HEK293 (cell line): ENCODE measurements at regions not wholly inside any gene's neighbourhood (a gene's known extent, or its start where the extent isn't known, plus 50 kb on each side); places are given as distances from the start of the nearest gene placed in this dataset.

Source experiments
- CTCF ChIA-PET: fragments of 350-600 bp; formaldehyde crosslinking; extraction: SDS; loops from one replicate; lab custom pipeline; 2021; ENCODE audit warnings: antibody characterized with exemption; lab: Yijun Ruan, JAX
- POLR2A ChIA-PET: fragments of 300-600 bp; formaldehyde crosslinking; extraction: SDS; loops from one replicate; lab custom pipeline; 2020; ENCODE audit warnings: antibody characterized with exemption, inconsistent platforms; lab: Yijun Ruan, JAX
- H3K27ac ChIP-seq: fragments of 200-500 bp; sonication (Bioruptor generic); 2 replicates; pipeline ENCODE4 v1.5.1; 2014; ENCODE audit warnings: low read depth, low read length, control low read depth, inconsistent platforms; ENCODE audit errors: extremely low read depth
- H3K36me3 ChIP-seq, 2 experiments: fragments of 200-500 bp in 1 of 2; sonication (Bioruptor generic) in 1 of 2; 1 replicate in 1 of 2; 2 replicates in 1 of 2; pipeline ENCODE4 v1.5.1; 2014 to 2017; ENCODE audit warnings: inconsistent platforms in 2 of 2, low read length in 2 of 2; ENCODE audit not compliant: control insufficient read depth in 2 of 2, insufficient read depth in 1 of 2
- H3K4me1 ChIP-seq: fragments of 200-500 bp; sonication (Bioruptor generic); 2 replicates; pipeline ENCODE4 v1.5.1; 2014; ENCODE audit warnings: mild to moderate bottlenecking, low read length, inconsistent platforms; ENCODE audit not compliant: control insufficient read depth, insufficient read depth
- H3K4me3 ChIP-seq: 2 replicates; pipeline ENCODE4 v1.5.1; 2011; ENCODE audit warnings: low read depth, mild to moderate bottlenecking, control low read depth, low read length, moderate library complexity
- H3K9me3 ChIP-seq: fragments of 200-500 bp; sonication (Bioruptor generic); 2 replicates; pipeline ENCODE4 v1.5.1; 2014; ENCODE audit warnings: low read depth, low read length, inconsistent platforms; ENCODE audit not compliant: control insufficient read depth, insufficient read depth
- FEZF1 ChIP-seq: fragments of 450-650 bp; formaldehyde crosslinking; IDR thresholded peaks from 2 replicates; pipeline ENCODE4 v1.5.1; 2016; ENCODE audit warnings: missing biosample characterization, missing genetic modification characterization
- MYNN ChIP-seq: fragments of 450-650 bp; formaldehyde crosslinking; IDR thresholded peaks from 2 replicates; pipeline ENCODE4 v1.5.1; 2016; ENCODE audit warnings: missing biosample characterization, missing genetic modification characterization, borderline replicate concordance
- PRDM10 ChIP-seq: fragments of 450-650 bp; formaldehyde crosslinking; IDR thresholded peaks from 2 replicates; pipeline ENCODE4 v1.5.1; 2016; ENCODE audit warnings: missing biosample characterization, missing genetic modification characterization
- RBAK ChIP-seq: fragments of 450-650 bp; formaldehyde crosslinking; IDR thresholded peaks from 2 replicates; pipeline ENCODE4 v1.5.1; 2016; ENCODE audit warnings: missing biosample characterization, missing genetic modification characterization
- REPIN1 ChIP-seq: fragments of 450-650 bp; formaldehyde crosslinking; IDR thresholded peaks from 2 replicates; pipeline ENCODE4 v1.5.1; 2017; ENCODE audit warnings: missing biosample characterization, missing genetic modification characterization, low read depth
- YY1 ChIP-seq: fragments of 450-650 bp; formaldehyde crosslinking; IDR thresholded peaks from 2 replicates; pipeline ENCODE4 v1.5.1; 2018; ENCODE audit warnings: missing biosample characterization, missing genetic modification characterization
- ZFHX2 ChIP-seq: fragments of 450-650 bp; formaldehyde crosslinking; conservative IDR thresholded peaks from 2 replicates; pipeline ENCODE4 v1.5.1; 2016; ENCODE audit warnings: missing biosample characterization, missing genetic modification characterization
- ZNF10 ChIP-seq: fragments of 450-650 bp; formaldehyde crosslinking; IDR thresholded peaks from 2 replicates; pipeline ENCODE4 v1.5.1; 2017; ENCODE audit warnings: missing biosample characterization, missing genetic modification characterization
- ZNF112 ChIP-seq: fragments of 450-650 bp; formaldehyde crosslinking; IDR thresholded peaks from 2 replicates; pipeline ENCODE4 v1.5.0; 2017; ENCODE audit warnings: missing biosample characterization, missing genetic modification characterization
- ZNF221 ChIP-seq: fragments of 450-650 bp; formaldehyde crosslinking; IDR thresholded peaks from 2 replicates; pipeline ENCODE4 v1.5.1; 2017; ENCODE audit warnings: missing biosample characterization, missing genetic modification characterization, borderline replicate concordance
- ZNF311 ChIP-seq: fragments of 450-650 bp; formaldehyde crosslinking; IDR thresholded peaks from 2 replicates; pipeline ENCODE4 v1.5.1; 2017; ENCODE audit warnings: missing biosample characterization, missing genetic modification characterization, borderline replicate concordance
- ZNF416 ChIP-seq: fragments of 450-650 bp; formaldehyde crosslinking; IDR thresholded peaks from 2 replicates; pipeline ENCODE4 v1.5.1; 2016; ENCODE audit warnings: missing biosample characterization, missing genetic modification characterization
- ZNF555 ChIP-seq: fragments of 450-650 bp; formaldehyde crosslinking; conservative IDR thresholded peaks from 2 replicates; pipeline ENCODE4 v1.5.1; 2017; ENCODE audit warnings: missing biosample characterization, mild to moderate bottlenecking, missing genetic modification characterization, inconsistent platforms
- ZNF558 ChIP-seq: fragments of 450-650 bp; formaldehyde crosslinking; IDR thresholded peaks from 2 replicates; pipeline ENCODE4 v1.5.1; 2016; ENCODE audit warnings: missing biosample characterization, missing genetic modification characterization
- ZNF560 ChIP-seq: fragments of 450-650 bp; formaldehyde crosslinking; IDR thresholded peaks from 2 replicates; pipeline ENCODE4 v1.5.1; 2017; ENCODE audit warnings: missing biosample characterization, missing genetic modification characterization, borderline replicate concordance
- ZNF585B ChIP-seq: fragments of 450-650 bp; formaldehyde crosslinking; IDR thresholded peaks from 2 replicates; pipeline ENCODE4 v1.5.1; 2016; ENCODE audit warnings: missing biosample characterization, missing genetic modification characterization
- ZNF645 ChIP-seq: fragments of 450-650 bp; formaldehyde crosslinking; IDR thresholded peaks from 2 replicates; pipeline ENCODE4; 2016; ENCODE audit warnings: missing biosample characterization, missing genetic modification characterization
- ZNF747 ChIP-seq: fragments of 450-650 bp; formaldehyde crosslinking; IDR thresholded peaks from 2 replicates; pipeline ENCODE4 v1.5.1; 2016; ENCODE audit warnings: missing biosample characterization, missing genetic modification characterization
- ZNF843 ChIP-seq: fragments of 450-650 bp; formaldehyde crosslinking; IDR thresholded peaks from 2 replicates; pipeline ENCODE4 v1.5.1; 2016; ENCODE audit warnings: missing biosample characterization, missing genetic modification characterization
- TF ChIP-seq, protein P1 (sequence below): fragments of 450-650 bp; formaldehyde crosslinking; IDR thresholded peaks from 2 replicates; pipeline ENCODE4 v1.5.1; 2016; ENCODE audit warnings: missing biosample characterization, missing genetic modification characterization
- TF ChIP-seq, protein P2 (sequence below): fragments of 450-650 bp; formaldehyde crosslinking; IDR thresholded peaks from 2 replicates; pipeline ENCODE4 v1.5.1; 2016; ENCODE audit warnings: missing biosample characterization, missing genetic modification characterization
- TF ChIP-seq, protein P3 (sequence below): fragments of 450-650 bp; formaldehyde crosslinking; IDR thresholded peaks from 2 replicates; pipeline ENCODE4 v1.5.1; 2016; ENCODE audit warnings: missing biosample characterization, missing genetic modification characterization
- TF ChIP-seq, protein P4 (sequence below): fragments of 450-650 bp; formaldehyde crosslinking; IDR thresholded peaks from 2 replicates; pipeline ENCODE4 v1.5.1; 2017; ENCODE audit warnings: missing biosample characterization, mild to moderate bottlenecking, missing genetic modification characterization, moderate library complexity
- TF ChIP-seq, protein P5 (sequence below): fragments of 450-650 bp; formaldehyde crosslinking; optimal IDR thresholded peaks from 2 replicates; pipeline ENCODE3; 2016; ENCODE audit warnings: missing biosample characterization, mild to moderate bottlenecking, missing genetic modification characterization

DNA sequence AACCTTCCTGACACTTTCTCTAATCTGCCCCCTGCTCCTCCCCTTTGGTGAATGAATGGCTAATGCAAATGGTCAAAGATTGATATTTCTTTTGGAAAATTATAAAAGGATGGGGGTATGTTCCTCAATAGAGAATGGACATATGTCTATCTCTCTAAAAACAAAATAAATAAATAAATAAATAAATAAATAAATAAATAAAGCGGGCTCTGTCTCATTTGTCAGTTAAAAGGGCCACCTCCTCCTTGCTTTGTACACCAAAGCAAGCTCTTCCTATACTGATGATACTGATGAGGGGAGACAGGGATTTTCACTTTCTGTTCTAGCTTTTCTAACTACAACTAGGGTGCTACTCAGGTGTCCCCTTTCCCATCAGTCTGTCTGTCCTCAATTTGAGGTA is 135.5 kb upstream of the SPACA1 start:
- Histone ChIP-seq H3K36me3 (no peaks in the 10 kb centered on the region), H3K4me3 (no peak overlapping the region), H3K4me1 (no peaks in the 10 kb centered on the region; the same call in 1 of the 2 replicates), H3K9me3 (no peaks in the 10 kb centered on the region), H3K27ac (no peak overlapping the region)
- POLR2A ChIA-PET = no interaction called here
- CTCF ChIA-PET = interaction anchor here (0.7 to 0.8 kb wide), 2 partner anchors 8 to 409 kb away, joined by 3 to 4 read pairs; no protein-coding TSS in a partner anchor
- TF ChIP-seq, protein P1, sequence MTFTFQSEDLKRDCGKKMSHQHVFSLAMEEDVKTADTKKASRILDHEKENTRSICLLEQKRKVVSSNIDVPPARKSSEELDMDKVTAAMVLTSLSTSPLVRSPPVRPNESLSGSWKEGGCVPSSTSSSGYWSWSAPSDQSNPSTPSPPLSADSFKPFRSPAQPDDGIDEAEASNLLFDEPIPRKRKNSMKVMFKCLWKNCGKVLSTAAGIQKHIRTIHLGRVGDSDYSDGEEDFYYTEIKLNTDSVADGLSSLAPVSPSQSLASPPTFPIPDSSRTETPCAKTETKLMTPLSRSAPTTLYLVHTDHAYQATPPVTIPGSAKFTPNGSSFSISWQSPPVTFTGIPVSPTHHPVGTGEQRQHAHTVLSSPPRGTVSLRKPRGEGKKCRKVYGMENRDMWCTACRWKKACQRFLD (tag by site-specific recombination) = no peak
- TF ChIP-seq ZNF112 (tag by site-specific recombination) (no peak), PRDM10 (tag by site-specific recombination) (no peak), FEZF1 (tag by site-specific recombination) (no peak), ZNF221 (tag by site-specific recombination) (no peak), ZNF416 (tag by site-specific recombination) (no peak), ZNF558 (peak; percentile 70; the same call in 1 of the 2 replicates), ZNF10 (tag by site-specific recombination) (no peak), RBAK (tag by site-specific recombination) (0 out of 2 replicates have a peak, but pooled peaks have one; percentile 37), ZNF560 (no peak), REPIN1 (tag by site-specific recombination) (no peak), ZNF645 (tag by site-specific recombination) (no peak), ZNF843 (tag by site-specific recombination) (no peak), ZNF747 (tag by site-specific recombination) (no peak), ZNF311 (tag by site-specific recombination) (no peak), YY1 (tag by site-specific recombination) (no peak), ZFHX2 (no peak), ZNF555 (tag by site-specific recombination) (peak; percentile 68), ZNF585B (no peak), MYNN (tag by site-specific recombination) (no peak)
- TF ChIP-seq, protein P2, sequence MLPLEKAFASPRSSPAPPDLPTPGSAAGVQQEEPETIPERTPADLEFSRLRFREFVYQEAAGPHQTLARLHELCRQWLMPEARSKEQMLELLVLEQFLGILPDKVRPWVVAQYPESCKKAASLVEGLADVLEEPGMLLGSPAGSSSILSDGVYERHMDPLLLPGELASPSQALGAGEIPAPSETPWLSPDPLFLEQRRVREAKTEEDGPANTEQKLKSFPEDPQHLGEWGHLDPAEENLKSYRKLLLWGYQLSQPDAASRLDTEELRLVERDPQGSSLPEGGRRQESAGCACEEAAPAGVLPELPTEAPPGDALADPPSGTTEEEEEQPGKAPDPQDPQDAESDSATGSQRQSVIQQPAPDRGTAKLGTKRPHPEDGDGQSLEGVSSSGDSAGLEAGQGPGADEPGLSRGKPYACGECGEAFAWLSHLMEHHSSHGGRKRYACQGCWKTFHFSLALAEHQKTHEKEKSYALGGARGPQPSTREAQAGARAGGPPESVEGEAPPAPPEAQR = no peak
- TF ChIP-seq, protein P3, sequence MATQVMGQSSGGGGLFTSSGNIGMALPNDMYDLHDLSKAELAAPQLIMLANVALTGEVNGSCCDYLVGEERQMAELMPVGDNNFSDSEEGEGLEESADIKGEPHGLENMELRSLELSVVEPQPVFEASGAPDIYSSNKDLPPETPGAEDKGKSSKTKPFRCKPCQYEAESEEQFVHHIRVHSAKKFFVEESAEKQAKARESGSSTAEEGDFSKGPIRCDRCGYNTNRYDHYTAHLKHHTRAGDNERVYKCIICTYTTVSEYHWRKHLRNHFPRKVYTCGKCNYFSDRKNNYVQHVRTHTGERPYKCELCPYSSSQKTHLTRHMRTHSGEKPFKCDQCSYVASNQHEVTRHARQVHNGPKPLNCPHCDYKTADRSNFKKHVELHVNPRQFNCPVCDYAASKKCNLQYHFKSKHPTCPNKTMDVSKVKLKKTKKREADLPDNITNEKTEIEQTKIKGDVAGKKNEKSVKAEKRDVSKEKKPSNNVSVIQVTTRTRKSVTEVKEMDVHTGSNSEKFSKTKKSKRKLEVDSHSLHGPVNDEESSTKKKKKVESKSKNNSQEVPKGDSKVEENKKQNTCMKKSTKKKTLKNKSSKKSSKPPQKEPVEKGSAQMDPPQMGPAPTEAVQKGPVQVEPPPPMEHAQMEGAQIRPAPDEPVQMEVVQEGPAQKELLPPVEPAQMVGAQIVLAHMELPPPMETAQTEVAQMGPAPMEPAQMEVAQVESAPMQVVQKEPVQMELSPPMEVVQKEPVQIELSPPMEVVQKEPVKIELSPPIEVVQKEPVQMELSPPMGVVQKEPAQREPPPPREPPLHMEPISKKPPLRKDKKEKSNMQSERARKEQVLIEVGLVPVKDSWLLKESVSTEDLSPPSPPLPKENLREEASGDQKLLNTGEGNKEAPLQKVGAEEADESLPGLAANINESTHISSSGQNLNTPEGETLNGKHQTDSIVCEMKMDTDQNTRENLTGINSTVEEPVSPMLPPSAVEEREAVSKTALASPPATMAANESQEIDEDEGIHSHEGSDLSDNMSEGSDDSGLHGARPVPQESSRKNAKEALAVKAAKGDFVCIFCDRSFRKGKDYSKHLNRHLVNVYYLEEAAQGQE (tag by site-specific recombination) = peak; percentile 54; the same call in 1 of the 2 replicates
- TF ChIP-seq, protein P4, sequence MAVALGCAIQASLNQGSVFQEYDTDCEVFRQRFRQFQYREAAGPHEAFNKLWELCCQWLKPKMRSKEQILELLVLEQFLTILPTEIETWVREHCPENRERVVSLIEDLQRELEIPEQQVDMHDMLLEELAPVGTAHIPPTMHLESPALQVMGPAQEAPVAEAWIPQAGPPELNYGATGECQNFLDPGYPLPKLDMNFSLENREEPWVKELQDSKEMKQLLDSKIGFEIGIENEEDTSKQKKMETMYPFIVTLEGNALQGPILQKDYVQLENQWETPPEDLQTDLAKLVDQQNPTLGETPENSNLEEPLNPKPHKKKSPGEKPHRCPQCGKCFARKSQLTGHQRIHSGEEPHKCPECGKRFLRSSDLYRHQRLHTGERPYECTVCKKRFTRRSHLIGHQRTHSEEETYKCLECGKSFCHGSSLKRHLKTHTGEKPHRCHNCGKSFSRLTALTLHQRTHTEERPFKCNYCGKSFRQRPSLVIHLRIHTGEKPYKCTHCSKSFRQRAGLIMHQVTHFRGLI (tag by site-specific recombination) = no peak
- TF ChIP-seq, protein P5, sequence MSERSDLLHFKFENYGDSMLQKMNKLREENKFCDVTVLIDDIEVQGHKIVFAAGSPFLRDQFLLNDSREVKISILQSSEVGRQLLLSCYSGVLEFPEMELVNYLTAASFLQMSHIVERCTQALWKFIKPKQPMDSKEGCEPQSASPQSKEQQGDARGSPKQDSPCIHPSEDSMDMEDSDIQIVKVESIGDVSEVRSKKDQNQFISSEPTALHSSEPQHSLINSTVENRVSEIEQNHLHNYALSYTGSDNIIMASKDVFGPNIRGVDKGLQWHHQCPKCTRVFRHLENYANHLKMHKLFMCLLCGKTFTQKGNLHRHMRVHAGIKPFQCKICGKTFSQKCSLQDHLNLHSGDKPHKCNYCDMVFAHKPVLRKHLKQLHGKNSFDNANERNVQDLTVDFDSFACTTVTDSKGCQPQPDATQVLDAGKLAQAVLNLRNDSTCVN (tag by site-specific recombination) = no peak
